Tibial nerve (tissue), 4 donors: ENCODE measurements at regions not wholly inside any gene's neighbourhood (a gene's known extent, or its start where the extent isn't known, plus 50 kb on each side); places are given as distances from the start of the nearest gene placed in this dataset.

Experiments
- EP300 ChIP-seq, 2 donors: sonication (generic); formaldehyde crosslinking; IDR thresholded peaks; one replicate each; pipeline ENCODE4 v1.6.1; 2017; ENCODE audit warnings: antibody characterized with exemption in 2 of 2, mild to moderate bottlenecking in 1 of 2
- POLR2A ChIP-seq, 2 donors: fragments of 450-650 bp; IDR thresholded peaks; one replicate each; pipeline ENCODE4 v1.6.1; 2017; ENCODE audit warnings: antibody characterized with exemption in 2 of 2, mild to moderate bottlenecking in 2 of 2, moderate library complexity in 2 of 2
- TF ChIP-seq, protein P1 (sequence below), 5 experiments: fragments of 200-600 bp in 3 of 5; fragments of 450-650 bp in 2 of 5; sonication (generic) in 3 of 5; IDR thresholded peaks; one replicate each; pipeline ENCODE4 v1.5.1; 2016 to 2019; ENCODE audit warnings: antibody characterized with exemption in 5 of 5, mild to moderate bottlenecking in 3 of 5, moderate library complexity in 2 of 5

DNA sequence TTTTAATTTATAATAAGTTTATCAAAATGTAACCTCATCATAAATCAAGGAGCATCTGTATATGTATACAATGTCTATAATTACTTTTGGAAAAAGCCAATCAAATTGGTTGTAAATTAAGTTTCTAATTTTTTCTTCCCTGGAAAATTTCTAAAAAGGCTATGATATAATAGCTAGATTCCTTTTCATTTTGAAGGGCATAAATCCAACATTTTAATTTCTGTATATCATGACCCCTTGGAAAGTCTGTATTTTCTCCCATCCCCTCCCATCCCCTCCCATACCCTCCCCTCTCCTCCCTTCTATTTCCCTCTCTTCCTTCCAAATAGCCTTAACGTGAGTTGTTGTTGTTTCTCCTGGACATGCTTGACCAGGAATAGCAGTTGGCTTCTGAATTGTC lies 247.1 kb upstream of the FSTL5 start:
- TF ChIP-seq, protein P1, sequence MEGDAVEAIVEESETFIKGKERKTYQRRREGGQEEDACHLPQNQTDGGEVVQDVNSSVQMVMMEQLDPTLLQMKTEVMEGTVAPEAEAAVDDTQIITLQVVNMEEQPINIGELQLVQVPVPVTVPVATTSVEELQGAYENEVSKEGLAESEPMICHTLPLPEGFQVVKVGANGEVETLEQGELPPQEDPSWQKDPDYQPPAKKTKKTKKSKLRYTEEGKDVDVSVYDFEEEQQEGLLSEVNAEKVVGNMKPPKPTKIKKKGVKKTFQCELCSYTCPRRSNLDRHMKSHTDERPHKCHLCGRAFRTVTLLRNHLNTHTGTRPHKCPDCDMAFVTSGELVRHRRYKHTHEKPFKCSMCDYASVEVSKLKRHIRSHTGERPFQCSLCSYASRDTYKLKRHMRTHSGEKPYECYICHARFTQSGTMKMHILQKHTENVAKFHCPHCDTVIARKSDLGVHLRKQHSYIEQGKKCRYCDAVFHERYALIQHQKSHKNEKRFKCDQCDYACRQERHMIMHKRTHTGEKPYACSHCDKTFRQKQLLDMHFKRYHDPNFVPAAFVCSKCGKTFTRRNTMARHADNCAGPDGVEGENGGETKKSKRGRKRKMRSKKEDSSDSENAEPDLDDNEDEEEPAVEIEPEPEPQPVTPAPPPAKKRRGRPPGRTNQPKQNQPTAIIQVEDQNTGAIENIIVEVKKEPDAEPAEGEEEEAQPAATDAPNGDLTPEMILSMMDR (IDR thresholded peaks at IDR 0.05), result no peak
- TF ChIP-seq EP300 (IDR thresholded peaks at IDR 0.05) (no peak), POLR2A (IDR thresholded peaks at IDR 0.05) (no peak)
